ENCODE measurements at regions not wholly inside any gene's neighbourhood (a gene's known extent, or its start where the extent isn't known, plus 50 kb on each side); places are given as distances from the start of the nearest gene placed in this dataset.
"Not testable (repeated sequence)": the region's sequence is repeated elsewhere in the genome, so short reads cannot be mapped to it uniquely, and the experiment has no call there.

GRCh38 chr11:82533628-82534327 is 199.9 kb downstream of the FAM181B start:
- DNase-seq = no peak

- no peak for DNase-seq
Observed at GRCh38 chr11:82529936-82530335, 203.7 kb downstream of the FAM181B start.

GRCh38 chr11:82527081-82527584 is 206.5 kb downstream of the FAM181B start:
- DNase-seq = no peak

GRCh38 chr11:82523141-82523540 is 210.5 kb downstream of the FAM181B start:
- DNase-seq = peak; percentile 50

- DNase-seq = peak; percentile 37
Observed at GRCh38 chr11:82521427-82521826, 212.2 kb downstream of the FAM181B start.

GRCh38 chr11:82507288-82507687 is 226.4 kb downstream of the FAM181B start:
- DNase-seq = no peak

GRCh38 chr11:82505379-82505778 is 228.3 kb downstream of the FAM181B start:
- no peak for DNase-seq

- not testable (repeated sequence) for DNase-seq
Observed at GRCh38 chr11:82501174-82501573, 232.5 kb downstream of the FAM181B start.

GRCh38 chr11:82494988-82495432 is 238.7 kb downstream of the FAM181B start:
- no peak for DNase-seq

- no peak for DNase-seq
Observed at GRCh38 chr11:82474876-82475275, 258.8 kb downstream of the FAM181B start.

GRCh38 chr11:82465481-82465880 is 268.2 kb downstream of the FAM181B start:
- no peak for DNase-seq

GRCh38 chr11:82462608-82463242 is 270.9 kb downstream of the FAM181B start:
- DNase-seq = no peak

GRCh38 chr11:82458761-82459160 is 274.9 kb downstream of the FAM181B start:
- no peak for DNase-seq

GRCh38 chr11:82458147-82458546 is 275.5 kb downstream of the FAM181B start:
- DNase-seq = no peak

GRCh38 chr11:82450996-82451395 is 282.7 kb downstream of the FAM181B start:
- DNase-seq = no peak

GRCh38 chr11:82406611-82407010 is 327.1 kb downstream of the FAM181B start:
- DNase-seq = no peak

GRCh38 chr11:82405421-82405820 is 328.2 kb downstream of the FAM181B start:
- DNase-seq = no peak

GRCh38 chr11:82404981-82405380 is 328.7 kb downstream of the FAM181B start:
- DNase-seq = no peak

- no peak for DNase-seq
Observed at GRCh38 chr11:82403640-82404305, 329.9 kb downstream of the FAM181B start.

- DNase-seq = peak; percentile 12
Observed at GRCh38 chr11:82398300-82398815, 335.3 kb downstream of the FAM181B start.

- DNase-seq = not testable (repeated sequence)
Observed at GRCh38 chr11:82396639-82397038, 337.0 kb downstream of the FAM181B start.

- no peak for DNase-seq
Observed at GRCh38 chr11:82384308-82384707, 349.4 kb downstream of the FAM181B start.

GRCh38 chr11:82373781-82374542 is 359.7 kb downstream of the FAM181B start:
- DNase-seq = no peak

Data from midbrain (tissue), 1 donor.